Tongue (tissue), 1 donor: ENCODE measurements at regions not wholly inside any gene's neighbourhood (a gene's known extent, or its start where the extent isn't known, plus 50 kb on each side); places are given as distances from the start of the nearest gene placed in this dataset.
"Not testable (repeated sequence)": the region's sequence is repeated elsewhere in the genome, so short reads cannot be mapped to it uniquely, and the experiment has no call there.

Source experiments
- DNase-seq: peaks from one replicate; pipeline ENCODE4 v3.0.0-alpha.2; 2015

DNA sequence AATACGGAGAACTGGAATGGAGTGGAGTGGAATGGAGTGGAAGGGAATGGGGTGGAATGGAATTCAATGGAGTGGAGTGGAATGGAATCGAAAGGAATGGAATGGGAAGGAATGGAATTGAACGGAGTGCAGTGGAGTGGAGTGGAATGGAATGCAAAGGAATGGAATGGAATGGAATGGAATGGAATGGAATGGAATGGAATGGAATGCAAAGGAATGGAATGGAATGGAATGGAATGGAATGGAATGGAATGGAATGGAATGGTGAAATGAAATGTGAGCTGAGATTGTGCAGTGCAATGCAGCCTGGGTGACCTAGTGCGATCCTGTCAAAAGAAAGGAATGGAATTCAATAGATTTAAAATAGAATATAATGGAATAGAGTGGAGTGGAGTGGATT, 357.3 kb upstream of the WSB1 start:
- not testable (repeated sequence) for DNase-seq

DNA sequence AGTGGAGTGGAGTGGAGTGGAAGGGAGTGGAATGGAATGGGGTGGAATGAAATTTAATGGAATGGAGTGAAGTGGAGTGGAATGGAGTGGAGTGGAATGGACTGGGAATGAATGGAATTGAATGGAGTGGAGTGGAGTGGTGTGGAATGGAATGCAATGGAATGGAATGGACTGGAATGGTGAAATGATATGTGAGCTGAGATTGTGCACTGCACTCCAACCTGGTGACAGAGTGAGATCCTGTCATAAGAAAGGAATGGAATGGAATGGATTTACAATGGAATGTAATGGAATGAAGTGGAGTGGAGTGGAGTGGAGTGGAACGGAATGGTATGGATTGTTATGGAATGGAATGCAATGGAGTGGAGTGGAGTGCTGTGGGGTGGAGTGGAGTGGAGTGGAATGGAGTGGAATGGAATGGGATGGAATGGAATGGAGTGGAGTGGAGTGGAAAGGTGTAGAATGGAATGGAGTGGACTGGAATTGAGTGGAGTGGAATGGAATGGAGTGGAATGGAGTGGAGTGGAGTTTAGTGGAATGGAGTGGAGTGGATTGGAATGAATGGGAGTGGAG, 356.1 kb upstream of the WSB1 start:
- not testable (repeated sequence) for DNase-seq

DNA sequence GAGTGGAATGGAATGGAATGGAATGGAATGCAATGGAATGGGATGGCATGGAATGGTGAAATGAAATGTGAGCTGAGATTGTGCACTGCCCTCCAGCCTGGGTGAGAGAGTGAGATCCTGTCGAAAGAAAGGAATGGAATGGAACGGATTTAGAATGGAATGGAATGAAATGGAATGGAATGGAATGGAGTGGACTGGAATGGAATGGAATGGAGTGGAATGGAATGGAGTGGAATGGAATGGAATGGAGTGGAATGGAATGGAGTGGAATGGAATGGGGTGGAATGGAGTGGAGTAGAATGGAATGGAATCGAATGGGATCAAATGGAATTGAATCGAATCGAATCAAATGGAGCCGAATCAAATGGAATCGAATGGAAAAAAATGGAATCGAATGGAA, 354.2 kb upstream of the WSB1 start:
- not testable (repeated sequence) for DNase-seq

DNA sequence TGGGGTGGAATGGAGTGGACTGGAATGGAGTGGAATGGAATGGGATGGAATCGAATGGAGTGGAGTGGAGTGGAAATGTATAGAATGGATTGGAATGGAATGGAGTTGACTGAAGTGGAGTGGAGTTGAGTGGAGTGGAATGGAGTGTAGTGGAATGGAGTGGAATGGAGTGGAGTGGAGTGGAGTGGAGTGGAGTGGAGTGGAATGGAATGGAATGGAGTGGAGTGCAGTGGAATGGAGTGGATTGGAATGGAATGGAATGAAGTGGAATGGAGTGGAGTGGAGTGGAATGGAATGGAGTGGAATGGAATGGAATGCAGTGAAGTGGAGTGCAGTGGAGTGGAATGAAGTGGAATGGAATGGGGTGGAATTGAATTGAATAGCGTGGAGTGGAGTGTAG, 353.3 kb upstream of the WSB1 start:
- DNase-seq = not testable (repeated sequence)

DNA sequence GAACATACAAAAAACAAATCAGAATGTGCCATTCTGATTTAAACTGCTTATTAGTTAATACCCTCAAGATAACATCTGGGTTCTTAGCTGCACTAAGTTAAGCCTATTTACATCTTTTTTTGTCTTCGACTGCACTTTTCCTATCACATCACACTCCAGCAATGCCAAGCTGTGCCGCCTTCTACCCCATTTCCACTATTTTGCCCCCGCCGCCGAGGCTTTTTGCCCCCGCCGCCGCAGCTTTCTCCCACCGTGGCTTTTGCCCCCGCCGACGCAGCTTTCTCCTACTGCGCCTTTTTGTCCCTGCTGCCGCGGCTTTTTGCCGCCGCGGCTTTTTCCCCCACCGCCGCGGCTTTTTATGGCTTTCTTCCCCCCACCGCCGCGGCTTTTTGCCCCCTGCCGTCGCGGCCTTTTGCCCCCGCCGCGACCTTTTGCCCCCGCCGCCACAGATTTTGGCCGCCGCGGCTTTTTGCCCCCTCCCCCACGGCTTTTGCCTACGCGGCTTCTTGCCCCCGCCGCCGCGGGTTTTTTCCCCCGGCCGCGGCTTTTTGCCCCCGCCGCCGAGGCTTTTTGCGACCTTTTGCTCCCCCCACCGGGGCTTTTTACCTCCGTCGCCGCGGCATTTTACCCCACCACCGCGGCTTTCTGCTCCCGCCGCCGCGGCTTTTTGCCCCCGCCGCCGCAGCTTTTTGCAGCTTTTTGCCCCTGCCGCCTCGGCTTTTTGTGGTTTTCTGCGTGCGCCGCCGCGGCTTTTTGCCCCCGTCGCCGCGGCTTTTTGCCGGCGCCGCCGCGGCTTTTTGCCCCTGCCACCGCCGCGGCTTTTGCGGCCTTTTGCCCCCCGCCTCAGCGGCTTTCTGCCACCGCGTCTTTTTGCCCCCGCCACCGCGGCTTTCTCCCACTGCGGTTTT, 331.4 kb upstream of the WSB1 start:
- no peak for DNase-seq

DNA sequence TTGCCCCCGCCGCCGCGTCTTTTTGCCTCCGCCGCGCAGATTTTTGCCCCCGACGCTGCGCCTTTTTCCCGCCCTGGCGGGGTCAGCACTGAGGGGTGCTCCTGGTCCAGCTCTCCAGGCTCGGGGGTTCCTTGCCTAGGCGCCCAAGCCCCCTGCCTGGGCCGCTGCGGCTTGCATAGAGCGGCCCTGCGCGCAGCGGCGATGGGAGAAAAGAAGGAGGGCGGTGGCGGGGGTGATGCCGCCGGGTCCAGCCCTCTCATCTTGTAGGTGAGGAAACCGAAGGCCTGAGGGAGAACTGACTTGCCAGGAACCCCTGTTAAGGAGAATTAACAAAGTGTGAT, 330.8 kb upstream of the WSB1 start:
- DNase-seq = no peak

DNA sequence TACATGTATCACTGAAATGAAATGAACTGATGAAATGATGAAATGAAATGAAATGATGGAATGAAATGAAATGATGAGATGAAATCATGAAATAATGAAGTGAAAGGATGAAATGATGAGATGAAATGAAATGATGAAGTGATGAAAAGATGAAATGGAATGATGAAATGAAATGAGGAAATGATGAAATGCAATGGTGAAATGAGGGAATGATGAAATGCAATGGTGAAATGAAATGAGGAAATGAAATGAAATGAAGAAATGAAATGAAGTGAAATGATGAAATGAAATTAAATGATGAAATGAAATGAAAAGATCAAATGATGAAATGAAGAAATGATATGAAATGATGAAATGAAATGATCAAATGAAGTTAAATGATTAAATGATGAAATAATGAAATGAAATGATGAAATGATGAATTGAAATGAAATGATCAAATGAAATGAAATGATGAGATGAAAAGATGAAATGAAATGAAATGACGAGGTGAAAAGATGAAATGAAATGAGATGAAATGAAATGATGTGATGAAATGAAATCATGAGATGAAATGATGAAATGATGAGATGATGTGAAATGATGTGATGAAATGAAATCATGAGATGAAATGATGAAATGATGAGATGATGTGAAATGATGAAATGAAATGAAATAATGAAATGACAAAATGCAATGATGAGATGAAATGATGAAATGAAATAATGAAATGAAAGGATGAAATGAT, 327.9 kb upstream of the WSB1 start:
- not testable (repeated sequence) for DNase-seq

DNA sequence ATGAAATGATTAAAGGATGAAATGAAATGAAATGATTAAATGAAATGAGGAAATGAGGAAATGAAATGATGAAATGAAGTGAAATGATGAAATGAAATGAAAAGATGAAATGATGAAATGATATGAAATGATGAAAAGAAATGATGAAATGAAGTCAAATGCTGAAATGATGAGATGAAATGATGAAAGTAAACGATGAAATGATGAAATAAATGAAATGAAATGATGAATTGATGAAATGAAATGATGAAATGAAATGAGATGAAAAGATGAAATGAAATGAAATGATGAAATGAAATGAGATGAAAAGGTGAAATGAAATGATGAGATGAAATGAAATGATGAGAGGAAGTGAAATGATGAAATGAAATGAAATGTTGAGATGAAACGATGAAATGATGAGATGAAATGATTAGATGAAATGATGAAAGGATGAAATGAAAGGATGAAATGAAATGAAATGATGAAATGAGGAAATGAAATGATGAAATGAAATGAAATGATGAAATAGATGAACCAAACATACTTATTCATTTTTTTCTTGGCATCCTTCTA, 327.2 kb upstream of the WSB1 start:
- DNase-seq = not testable (repeated sequence)

DNA sequence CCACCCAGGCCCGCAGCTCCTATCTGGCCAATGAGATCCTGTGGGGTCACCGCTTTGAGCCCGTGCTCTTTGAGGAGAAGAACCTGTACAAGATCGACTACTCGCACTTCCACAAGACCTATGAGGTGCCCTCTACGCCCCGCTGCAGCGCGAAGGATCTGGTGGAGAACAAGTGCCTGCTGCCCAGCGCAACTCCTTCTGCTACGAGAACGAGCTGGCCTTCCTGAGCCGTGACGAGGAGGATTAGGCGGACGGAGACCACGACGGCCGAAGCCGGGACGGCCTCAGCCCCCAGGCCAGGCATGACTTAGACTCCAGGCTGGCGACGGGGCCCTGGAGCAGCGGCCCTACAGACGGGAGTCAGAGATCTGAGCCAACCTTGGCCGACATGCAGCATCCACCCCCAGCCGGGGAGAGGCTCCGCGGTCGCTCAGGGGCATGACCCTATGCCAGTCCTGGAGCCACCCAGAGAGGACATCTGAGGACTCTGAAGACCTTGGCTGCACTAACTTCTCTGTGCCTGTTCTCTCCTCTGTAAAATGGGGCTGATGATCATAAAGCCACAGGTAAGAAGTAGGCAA, 312.0 kb upstream of the WSB1 start:
- not testable (repeated sequence) for DNase-seq

DNA sequence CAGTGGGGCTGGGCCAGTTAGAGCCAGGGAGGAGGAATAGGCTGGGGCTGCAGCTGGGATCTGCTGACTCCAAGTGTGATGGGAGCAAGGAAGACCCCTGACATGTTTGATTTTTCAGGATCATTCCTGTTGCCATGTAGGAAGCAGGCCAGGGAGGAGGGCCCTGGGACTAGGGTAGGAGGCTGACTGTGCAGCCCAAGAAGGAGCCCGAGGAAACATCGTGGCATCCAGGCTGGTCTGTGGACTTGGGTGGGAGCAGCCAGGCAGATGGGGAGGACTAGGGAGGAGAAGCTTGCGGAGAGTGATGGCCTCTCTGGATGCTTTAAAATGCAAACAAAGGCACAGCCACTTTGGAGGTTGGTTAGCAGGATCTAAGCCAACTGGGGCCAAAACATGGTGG, 311.4 kb upstream of the WSB1 start:
- not testable (repeated sequence) for DNase-seq

DNA sequence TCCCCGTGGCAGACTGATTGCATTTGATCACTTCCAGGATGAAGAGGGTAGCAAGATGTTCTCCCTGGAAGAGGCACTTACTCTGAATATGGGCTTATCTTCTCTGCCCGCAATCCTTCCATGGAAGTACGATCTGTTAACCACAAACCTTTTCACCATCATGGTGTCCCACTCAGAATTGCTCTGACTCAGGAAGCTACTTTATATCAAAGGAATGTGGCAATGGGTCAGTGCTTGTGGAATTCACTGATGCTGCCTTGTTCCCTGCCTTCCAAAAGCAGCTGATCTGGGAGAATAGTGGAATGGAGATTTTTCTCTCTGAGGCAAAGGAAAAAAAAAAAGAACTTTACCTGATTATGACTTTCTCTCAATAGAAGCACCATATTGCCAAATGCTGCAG, 306.1 kb upstream of the WSB1 start:
- DNase-seq = not testable (repeated sequence)

DNA sequence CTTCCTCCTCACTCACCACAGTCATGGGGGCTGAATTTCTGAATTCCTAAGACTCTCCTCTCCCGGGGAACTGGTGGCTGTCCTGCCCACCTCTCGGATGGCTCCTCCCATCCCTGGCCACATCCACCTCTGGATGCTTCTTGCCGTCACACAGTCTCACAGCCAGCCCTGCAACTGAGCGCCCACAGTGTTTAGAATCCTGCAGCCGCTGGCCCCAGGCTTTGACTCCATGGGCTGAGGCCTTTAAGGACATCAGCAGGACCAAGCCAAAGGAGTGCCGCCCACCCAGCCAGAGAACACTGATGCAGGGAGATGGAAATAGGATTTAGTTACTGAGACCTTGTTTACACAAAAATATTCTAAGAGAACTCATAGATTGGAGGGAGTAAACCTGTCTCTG, 299.3 kb upstream of the WSB1 start:
- not testable (repeated sequence) for DNase-seq

DNA sequence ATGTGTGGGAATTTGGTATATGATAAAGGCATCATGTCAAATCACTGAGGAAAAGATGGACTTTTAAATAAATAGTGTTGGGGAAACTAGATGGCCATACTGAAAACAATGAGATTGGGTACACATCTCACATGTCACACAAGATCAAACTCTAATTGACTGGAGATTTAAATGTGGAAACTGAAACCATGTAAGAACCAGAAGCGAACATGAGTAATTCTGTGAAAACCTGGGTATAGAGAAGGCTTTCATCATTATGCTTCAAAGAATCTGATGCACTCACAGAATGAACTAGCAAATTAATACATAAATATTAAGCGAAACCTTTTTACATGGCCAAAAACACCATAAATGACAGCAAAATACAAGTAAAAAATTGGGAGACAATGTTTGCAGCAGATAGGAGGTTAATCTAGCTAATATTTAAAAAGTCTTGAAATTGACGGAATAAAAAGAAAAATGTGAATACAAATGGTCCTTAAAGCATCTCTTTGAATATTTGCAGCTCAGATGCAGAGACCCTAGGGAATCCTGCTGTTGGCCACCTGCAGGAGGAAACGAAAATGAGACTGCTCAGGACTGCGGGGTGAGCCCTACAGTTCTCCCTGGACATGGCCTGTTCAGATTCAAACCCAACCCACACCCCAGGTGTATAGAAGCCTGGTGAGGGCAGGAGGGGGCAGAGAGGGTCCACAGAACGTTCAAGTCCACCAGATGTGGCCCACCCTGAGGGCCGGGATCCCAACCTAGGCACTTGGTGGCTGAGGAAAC, 297.6 kb upstream of the WSB1 start:
- not testable (repeated sequence) for DNase-seq

DNA sequence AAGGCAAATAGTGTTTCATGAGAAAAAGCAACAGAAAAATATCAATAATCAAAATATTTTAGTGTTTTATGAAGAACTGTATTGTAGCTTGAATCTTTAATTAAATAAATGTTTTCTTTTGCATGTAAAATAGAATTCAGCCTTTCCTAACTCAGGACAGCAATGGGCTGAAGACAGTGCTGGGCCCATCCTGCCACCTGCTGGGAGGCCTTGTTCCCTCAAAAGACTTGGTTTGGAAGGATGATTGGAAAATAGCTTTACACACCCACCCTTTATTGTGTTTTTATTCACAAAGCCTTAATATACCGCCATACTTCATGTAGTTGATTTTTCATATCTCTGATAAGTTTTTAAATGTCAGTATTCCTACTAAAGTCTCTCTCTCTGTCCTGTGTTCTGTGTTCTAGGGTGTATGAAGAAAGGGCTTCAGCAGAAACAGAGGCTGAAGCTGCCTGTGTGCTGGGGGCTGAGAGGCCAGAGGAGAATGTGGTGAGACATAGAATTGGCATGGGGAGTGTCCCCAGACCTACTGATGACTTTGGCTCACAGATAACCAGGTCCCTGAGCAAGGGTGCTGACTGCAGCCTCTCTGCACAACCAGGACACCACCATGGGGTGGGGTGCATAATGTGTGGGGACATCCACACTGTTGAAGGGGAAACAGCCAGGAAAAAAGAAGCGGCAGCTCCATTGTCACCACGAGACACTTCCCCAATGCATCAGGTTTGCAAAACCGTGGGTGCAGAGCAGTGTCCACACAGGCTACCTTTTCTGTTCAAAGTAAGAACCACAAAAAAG, 286.0 kb upstream of the WSB1 start:
- not testable (repeated sequence) for DNase-seq

DNA sequence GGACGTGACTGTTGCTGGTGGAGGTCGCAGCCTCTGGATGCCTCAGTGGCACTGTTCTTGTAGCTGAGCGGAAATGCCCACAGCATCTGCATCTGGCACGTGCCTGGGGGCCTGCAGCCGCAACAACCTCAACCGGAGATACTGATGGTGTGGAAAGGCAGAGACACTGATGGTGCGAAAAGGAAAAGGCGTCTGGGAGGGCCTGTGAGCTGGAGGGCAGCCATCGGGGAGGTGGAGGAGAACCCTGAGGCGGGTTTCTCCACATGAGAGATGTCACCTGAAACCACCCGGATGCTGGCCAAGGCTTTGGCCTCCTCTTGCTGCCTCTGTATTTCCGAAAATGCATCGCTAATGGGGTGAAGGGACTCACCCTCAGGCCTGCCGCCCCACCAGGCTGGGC, 284.8 kb upstream of the WSB1 start:
- no peak for DNase-seq

DNA sequence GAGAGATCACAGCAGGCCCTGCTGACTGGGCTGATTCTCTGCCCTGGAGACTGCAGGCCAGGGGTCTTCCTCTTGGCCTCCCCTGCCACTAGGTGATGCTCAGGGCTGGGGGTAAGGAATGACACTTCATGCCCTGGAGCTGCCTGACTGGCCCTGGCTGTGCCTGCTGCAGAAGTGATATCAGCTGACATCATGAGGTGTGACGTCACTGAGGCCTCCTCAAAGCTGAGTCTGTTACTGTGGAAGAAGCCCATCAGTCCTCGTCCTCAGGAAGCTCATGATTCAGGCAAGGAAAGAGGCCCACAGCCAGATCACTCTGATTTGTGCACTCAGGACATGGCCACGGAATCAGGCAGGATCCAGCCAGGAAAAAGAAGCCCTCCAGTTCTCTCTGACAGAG, 283.8 kb upstream of the WSB1 start:
- not testable (repeated sequence) for DNase-seq

DNA sequence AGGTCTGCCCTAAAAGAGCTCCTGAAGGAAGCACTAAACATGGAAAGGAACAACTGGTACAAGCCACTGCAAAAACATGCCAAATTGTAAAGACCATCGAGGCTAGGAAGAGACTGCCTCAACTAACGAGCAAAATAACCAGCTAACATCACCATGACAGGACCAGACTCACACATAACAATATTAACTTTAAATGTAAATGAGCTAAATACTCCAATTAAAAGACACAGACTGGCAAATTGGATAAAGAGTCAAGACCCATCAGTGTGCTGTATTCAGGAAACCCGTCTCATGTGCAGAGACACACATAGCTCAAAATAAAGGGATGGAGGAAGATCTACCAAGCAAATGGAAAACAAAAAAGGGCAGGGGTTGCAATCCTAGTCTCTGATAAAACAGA, 263.4 kb upstream of the WSB1 start:
- DNase-seq = not testable (repeated sequence)

DNA sequence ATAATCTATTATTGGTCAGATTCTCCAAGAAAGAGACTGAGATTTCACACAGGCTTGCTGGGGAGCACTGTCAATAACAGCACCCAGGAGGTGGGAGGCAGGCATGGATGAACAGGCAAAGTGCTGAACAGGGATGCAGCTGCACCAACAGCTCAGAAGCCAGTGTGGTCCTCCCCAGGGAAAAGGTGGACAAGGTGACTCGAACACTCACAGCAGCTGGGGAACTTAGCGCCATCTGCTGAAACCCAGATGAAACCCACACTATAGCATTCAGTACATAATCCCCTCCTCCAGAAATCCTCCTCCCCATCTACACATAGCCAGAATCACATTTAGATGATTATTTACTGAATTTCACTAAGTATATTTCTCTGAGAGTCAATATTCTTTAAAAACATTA, 255.2 kb upstream of the WSB1 start:
- no peak for DNase-seq

DNA sequence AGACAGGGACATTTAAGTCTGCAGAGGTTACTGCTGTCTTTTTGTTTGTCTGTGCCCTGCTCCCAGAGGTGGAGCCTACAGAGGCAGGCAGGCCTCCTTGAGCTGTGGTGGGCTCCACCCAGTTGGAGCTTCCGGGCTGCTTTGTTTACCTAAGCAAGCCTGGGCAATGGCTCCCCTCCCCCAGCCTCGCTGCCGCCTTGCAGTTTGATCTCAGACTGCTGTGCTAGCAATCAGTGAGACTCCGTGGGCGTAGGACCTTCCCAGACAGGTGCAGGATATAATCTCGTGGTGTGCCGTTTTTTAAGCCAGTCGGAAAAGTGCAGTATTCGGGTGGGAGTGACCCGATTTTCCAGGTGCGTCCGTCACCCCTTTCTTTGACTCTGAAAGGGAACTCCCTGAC, 248.9 kb upstream of the WSB1 start:
- DNase-seq = not testable (repeated sequence)

DNA sequence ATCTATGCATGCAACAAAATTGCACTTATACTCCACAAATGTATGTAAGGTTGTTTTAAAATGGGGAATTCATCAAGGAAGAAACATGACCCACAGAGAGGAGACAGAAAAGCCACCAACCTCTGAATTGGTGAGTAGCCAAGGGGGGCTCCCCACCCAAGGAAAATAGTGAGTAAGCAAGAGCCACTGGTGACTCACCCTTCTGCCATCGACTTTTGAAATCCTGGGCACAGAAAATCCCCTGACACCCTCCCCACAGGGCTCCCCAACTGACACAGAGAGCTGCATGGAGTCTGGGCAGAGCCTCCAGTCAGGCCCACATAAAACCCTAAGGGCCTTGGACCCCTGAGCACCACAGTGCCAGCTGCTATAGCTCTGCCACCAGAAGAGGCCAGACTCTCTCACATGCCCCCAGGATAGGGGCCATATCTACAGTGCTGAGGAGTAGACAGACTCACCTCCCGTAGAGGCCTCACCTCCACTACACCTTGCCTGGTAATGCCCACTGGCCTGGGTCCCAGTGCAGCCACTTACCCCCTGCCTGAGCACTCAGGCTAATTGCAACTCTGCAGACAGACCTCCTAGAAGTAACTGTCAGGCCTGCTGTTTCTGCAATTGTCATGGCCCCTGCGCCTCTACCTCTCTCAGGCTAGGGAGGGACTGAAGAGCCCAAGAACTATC, 244.7 kb upstream of the WSB1 start:
- no peak for DNase-seq
